SK-N-SH (cell line): ENCODE measurements at regions not wholly inside any gene's neighbourhood (a gene's known extent, or its start where the extent isn't known, plus 50 kb on each side); places are given as distances from the start of the nearest gene placed in this dataset.

Source experiments
- CTCF ChIA-PET: fragments of 300-600, 350-600 bp; formaldehyde crosslinking; extraction: SDS; loops from one replicate; lab custom pipeline; 2021; lab: Yijun Ruan, JAX
- POLR2A ChIA-PET: fragments of 350-600 bp; sonication (Branson Sonifier 250); formaldehyde crosslinking; extraction: SDS; loops from one replicate; lab custom pipeline; 2020; ENCODE audit warnings: antibody characterized with exemption, inconsistent platforms; lab: Yijun Ruan, JAX
- DNase-seq: peaks from one replicate; pipeline ENCODE4 v3.0.0; 2012
- H2AFZ ChIP-seq: fragments of 200-600 bp; sonication (generic); 2 replicates; pipeline ENCODE4 v1.8.1; 2016; ENCODE audit warnings: antibody characterized with exemption, mild to moderate bottlenecking, low read depth
- H3F3A ChIP-seq: fragments of 200-600 bp; sonication (generic); replicated peaks from 2 replicates; pipeline ENCODE3; 2016; ENCODE audit warnings: antibody characterized with exemption, mild to moderate bottlenecking; ENCODE audit not compliant: insufficient read depth
- H3K27ac ChIP-seq, 2 experiments: fragments of 200-500 bp in 1 of 2; fragments of 200-600 bp in 1 of 2; sonication (Bioruptor generic) in 1 of 2; sonication (generic), shearing (Covaris generic) in 1 of 2; 2 replicates each; pipeline versions ENCODE4 v1.5.1 to v1.6.1; 2014 to 2016; ENCODE audit warnings: low read depth in 2 of 2, inconsistent platforms in 1 of 2, low read length in 1 of 2, mild to moderate bottlenecking in 1 of 2, mixed read lengths in 1 of 2
- H3K27me3 ChIP-seq: fragments of 200-600 bp; sonication (generic), shearing (Covaris generic); 2 replicates; pipeline ENCODE4 v1.6.1; 2016; ENCODE audit warnings: mixed run types; ENCODE audit not compliant: insufficient read depth
- H3K36me3 ChIP-seq, 2 experiments: fragments of 200-500 bp in 1 of 2; fragments of 200-600 bp in 1 of 2; sonication (Bioruptor generic) in 1 of 2; sonication (generic) in 1 of 2; replicated peaks in 1 of 2; 2 replicates each; pipeline versions ENCODE3 to v1.5.1; 2014 to 2016; ENCODE audit warnings: low read length in 1 of 2, mild to moderate bottlenecking in 1 of 2; ENCODE audit not compliant: insufficient read depth in 2 of 2, control insufficient read depth in 1 of 2
- H3K4me1 ChIP-seq, 2 experiments: fragments of 200-500 bp in 1 of 2; fragments of 200-600 bp in 1 of 2; sonication (Bioruptor generic) in 1 of 2; sonication (generic), shearing (Covaris generic) in 1 of 2; 2 replicates each; pipeline versions ENCODE4 v1.5.1 to v1.6.1; 2014 to 2016; ENCODE audit warnings: low read depth in 1 of 2, low read length in 1 of 2, mixed run types in 1 of 2; ENCODE audit not compliant: insufficient read depth in 2 of 2, control insufficient read depth in 1 of 2
- H3K4me2 ChIP-seq: fragments of 200-600 bp; sonication (generic), shearing (Covaris generic); 2 replicates; pipeline ENCODE4 v1.6.1; 2017; ENCODE audit warnings: mixed run types
- H3K4me3 ChIP-seq, 2 experiments: fragments of 200-500 bp in 1 of 2; fragments of 200-600 bp in 1 of 2; sonication (Bioruptor generic) in 1 of 2; sonication (generic), shearing (Covaris generic) in 1 of 2; 2 replicates each; pipeline versions ENCODE4 v1.5.1 to v1.8.1; 2014 to 2016; ENCODE audit warnings: low read depth in 2 of 2, inconsistent platforms in 1 of 2, low read length in 1 of 2, mild to moderate bottlenecking in 1 of 2, mixed read lengths in 1 of 2, moderate library complexity in 1 of 2
- H3K79me2 ChIP-seq: fragments of 200-600 bp; sonication (generic); 2 replicates; pipeline ENCODE4 v1.8.1; 2017; ENCODE audit warnings: mild to moderate bottlenecking; ENCODE audit not compliant: insufficient read depth
- H3K9ac ChIP-seq: fragments of 200-600 bp; sonication (generic); 2 replicates; pipeline ENCODE4 v1.6.1; 2017; ENCODE audit warnings: mixed run types
- H3K9me2 ChIP-seq: fragments of 200-600 bp; sonication (generic); 2 replicates; pipeline ENCODE4 v1.6.1; 2017; ENCODE audit warnings: mixed run types
- H3K9me3 ChIP-seq: fragments of 200-600 bp; sonication (generic); 2 replicates; pipeline ENCODE4 v1.6.1; 2017; ENCODE audit warnings: mixed run types, mild to moderate bottlenecking, moderate library complexity
- H4K20me1 ChIP-seq: fragments of 200-600 bp; sonication (generic); 2 replicates; pipeline ENCODE4 v1.6.1; 2017; ENCODE audit warnings: mild to moderate bottlenecking, mixed run types; ENCODE audit not compliant: insufficient read depth
- EZH2phosphoT487 ChIP-seq: fragments of 200-600 bp; sonication (generic); IDR thresholded peaks from 2 replicates; pipeline ENCODE4 v1.6.1; 2017; ENCODE audit warnings: low read depth, mixed run types, mild to moderate bottlenecking, antibody characterized with exemption, moderate library complexity, borderline replicate concordance
- FOSL2 ChIP-seq: IDR thresholded peaks from 2 replicates; pipeline ENCODE4 v1.4.0; 2012; ENCODE audit warnings: low read depth, mild to moderate bottlenecking, moderate library complexity, borderline replicate concordance
- GABPA ChIP-seq: IDR thresholded peaks from 2 replicates; pipeline ENCODE4 v1.4.0; 2012; ENCODE audit warnings: low read depth, mild to moderate bottlenecking
- NFIC ChIP-seq: IDR thresholded peaks from 2 replicates; pipeline ENCODE4 v1.4.0; 2012; ENCODE audit warnings: borderline replicate concordance
- NRF1 ChIP-seq: IDR thresholded peaks from 2 replicates; pipeline ENCODE4 v1.6.1; 2012; ENCODE audit warnings: low read depth, mild to moderate bottlenecking, low read length
- RAD21 ChIP-seq: IDR thresholded peaks from 2 replicates; pipeline ENCODE4 v1.6.1; 2012; ENCODE audit warnings: mild to moderate bottlenecking, low read length
- RFX5 ChIP-seq: IDR thresholded peaks from 2 replicates; pipeline ENCODE4 v1.6.1; 2012; ENCODE audit warnings: mild to moderate bottlenecking, improper control_type of control experiment, low read length
- SMC3 ChIP-seq: IDR thresholded peaks from 2 replicates; pipeline ENCODE4 v1.6.1; 2012; ENCODE audit warnings: low read depth, low read length, improper control_type of control experiment
- YY1 ChIP-seq: IDR thresholded peaks from 2 replicates; pipeline ENCODE4 v1.4.0; 2012; ENCODE audit warnings: low read depth, mild to moderate bottlenecking
- WGBS: methylation state at CpG from one replicate; pipeline ENCODE4 v1.1.6; 2017; ENCODE audit warnings: low lambda C conversion rate; 5-methylcytosine and 5-hydroxymethylcytosine counted together
- TF ChIP-seq, protein P1 (sequence below): fragments of 150-350 bp; IDR thresholded peaks from 2 replicates; pipeline ENCODE4 v1.6.1; 2017; ENCODE audit warnings: antibody characterized with exemption, low read length, low read depth, borderline replicate concordance
- TF ChIP-seq, protein P2 (sequence below): fragments of 150-350 bp; IDR thresholded peaks from 2 replicates; pipeline ENCODE4 v1.6.1; 2016; ENCODE audit warnings: mild to moderate bottlenecking, low read depth, low read length
- TF ChIP-seq, protein P3 (sequence below): IDR thresholded peaks from 2 replicates; pipeline ENCODE4 v1.4.0; 2012; ENCODE audit warnings: low read depth, borderline replicate concordance
- TF ChIP-seq, protein P4 (sequence below): fragments of 200-600 bp; sonication (generic); IDR thresholded peaks from 2 replicates; pipeline ENCODE4 v1.6.1; 2017; ENCODE audit warnings: antibody characterized with exemption, mild to moderate bottlenecking, moderate library complexity
- TF ChIP-seq, protein P5 (sequence below): IDR thresholded peaks from 2 replicates; pipeline ENCODE4 v1.4.0; 2012; ENCODE audit warnings: low read depth, borderline replicate concordance

DNA sequence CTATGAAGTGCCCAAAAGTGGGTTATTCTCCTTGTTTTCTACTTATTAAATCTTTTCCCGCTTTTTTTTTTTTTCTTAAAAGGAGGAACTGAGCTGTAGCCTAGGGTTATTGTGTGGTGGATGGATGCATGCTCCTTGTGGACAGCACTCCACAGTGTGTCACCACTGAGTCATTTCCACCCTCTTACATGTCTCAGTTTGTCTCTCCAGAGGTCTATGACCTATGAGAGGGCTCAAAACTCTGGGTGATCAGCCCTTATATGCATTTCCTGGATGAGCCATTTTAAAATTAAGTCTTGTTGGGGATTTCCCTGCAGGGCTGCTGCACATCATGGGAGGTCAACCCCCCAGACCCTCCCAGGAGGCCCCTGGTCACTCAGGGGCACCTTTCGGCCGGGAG, 102.2 kb upstream of the MOCS2 start:
- Histone ChIP-seq H2AFZ (no peak overlapping the region), H3K4me2 (no peak overlapping the region)
- WGBS, result 77% methylated on average over 3 of the region's 3 CpGs

More for the DNA sequence above, 102.2 kb upstream of the MOCS2 start:
- CTCF ChIA-PET, result no interaction called here
- POLR2A ChIA-PET, result no interaction called here
- H3K9me3 ChIP-seq, result peaks cover 9% of the 10 kb centered on the region; the same call in 1 of the 2 replicates
- no peaks in the 10 kb centered on the region for H3F3A ChIP-seq
- no peaks in the 10 kb centered on the region for H3K36me3 ChIP-seq
- H3K27ac ChIP-seq, result no peak overlapping the region
- H4K20me1 ChIP-seq, result no peaks in the 10 kb centered on the region
- no peak overlapping the region for H3K9ac ChIP-seq
- H3K27me3 ChIP-seq, result no peaks in the 10 kb centered on the region
- no peak overlapping the region for H3K4me3 ChIP-seq
- TF ChIP-seq, protein P1, sequence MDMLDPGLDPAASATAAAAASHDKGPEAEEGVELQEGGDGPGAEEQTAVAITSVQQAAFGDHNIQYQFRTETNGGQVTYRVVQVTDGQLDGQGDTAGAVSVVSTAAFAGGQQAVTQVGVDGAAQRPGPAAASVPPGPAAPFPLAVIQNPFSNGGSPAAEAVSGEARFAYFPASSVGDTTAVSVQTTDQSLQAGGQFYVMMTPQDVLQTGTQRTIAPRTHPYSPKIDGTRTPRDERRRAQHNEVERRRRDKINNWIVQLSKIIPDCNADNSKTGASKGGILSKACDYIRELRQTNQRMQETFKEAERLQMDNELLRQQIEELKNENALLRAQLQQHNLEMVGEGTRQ, result no peak
- no peak for TF ChIP-seq NFIC
- no peak for TF ChIP-seq RFX5
- TF ChIP-seq EZH2phosphoT487, result no peak
- no peak for TF ChIP-seq YY1
- TF ChIP-seq FOSL2, result no peak
- TF ChIP-seq, protein P2, sequence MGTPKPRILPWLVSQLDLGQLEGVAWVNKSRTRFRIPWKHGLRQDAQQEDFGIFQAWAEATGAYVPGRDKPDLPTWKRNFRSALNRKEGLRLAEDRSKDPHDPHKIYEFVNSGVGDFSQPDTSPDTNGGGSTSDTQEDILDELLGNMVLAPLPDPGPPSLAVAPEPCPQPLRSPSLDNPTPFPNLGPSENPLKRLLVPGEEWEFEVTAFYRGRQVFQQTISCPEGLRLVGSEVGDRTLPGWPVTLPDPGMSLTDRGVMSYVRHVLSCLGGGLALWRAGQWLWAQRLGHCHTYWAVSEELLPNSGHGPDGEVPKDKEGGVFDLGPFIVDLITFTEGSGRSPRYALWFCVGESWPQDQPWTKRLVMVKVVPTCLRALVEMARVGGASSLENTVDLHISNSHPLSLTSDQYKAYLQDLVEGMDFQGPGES, result no peak
- TF ChIP-seq, protein P3, sequence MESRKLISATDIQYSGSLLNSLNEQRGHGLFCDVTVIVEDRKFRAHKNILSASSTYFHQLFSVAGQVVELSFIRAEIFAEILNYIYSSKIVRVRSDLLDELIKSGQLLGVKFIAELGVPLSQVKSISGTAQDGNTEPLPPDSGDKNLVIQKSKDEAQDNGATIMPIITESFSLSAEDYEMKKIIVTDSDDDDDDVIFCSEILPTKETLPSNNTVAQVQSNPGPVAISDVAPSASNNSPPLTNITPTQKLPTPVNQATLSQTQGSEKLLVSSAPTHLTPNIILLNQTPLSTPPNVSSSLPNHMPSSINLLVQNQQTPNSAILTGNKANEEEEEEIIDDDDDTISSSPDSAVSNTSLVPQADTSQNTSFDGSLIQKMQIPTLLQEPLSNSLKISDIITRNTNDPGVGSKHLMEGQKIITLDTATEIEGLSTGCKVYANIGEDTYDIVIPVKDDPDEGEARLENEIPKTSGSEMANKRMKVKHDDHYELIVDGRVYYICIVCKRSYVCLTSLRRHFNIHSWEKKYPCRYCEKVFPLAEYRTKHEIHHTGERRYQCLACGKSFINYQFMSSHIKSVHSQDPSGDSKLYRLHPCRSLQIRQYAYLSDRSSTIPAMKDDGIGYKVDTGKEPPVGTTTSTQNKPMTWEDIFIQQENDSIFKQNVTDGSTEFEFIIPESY, result no peak
- TF ChIP-seq NRF1, result no peak
- TF ChIP-seq RAD21, result no peak
- TF ChIP-seq, protein P4, sequence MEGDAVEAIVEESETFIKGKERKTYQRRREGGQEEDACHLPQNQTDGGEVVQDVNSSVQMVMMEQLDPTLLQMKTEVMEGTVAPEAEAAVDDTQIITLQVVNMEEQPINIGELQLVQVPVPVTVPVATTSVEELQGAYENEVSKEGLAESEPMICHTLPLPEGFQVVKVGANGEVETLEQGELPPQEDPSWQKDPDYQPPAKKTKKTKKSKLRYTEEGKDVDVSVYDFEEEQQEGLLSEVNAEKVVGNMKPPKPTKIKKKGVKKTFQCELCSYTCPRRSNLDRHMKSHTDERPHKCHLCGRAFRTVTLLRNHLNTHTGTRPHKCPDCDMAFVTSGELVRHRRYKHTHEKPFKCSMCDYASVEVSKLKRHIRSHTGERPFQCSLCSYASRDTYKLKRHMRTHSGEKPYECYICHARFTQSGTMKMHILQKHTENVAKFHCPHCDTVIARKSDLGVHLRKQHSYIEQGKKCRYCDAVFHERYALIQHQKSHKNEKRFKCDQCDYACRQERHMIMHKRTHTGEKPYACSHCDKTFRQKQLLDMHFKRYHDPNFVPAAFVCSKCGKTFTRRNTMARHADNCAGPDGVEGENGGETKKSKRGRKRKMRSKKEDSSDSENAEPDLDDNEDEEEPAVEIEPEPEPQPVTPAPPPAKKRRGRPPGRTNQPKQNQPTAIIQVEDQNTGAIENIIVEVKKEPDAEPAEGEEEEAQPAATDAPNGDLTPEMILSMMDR, result no peak
- TF ChIP-seq, protein P5, sequence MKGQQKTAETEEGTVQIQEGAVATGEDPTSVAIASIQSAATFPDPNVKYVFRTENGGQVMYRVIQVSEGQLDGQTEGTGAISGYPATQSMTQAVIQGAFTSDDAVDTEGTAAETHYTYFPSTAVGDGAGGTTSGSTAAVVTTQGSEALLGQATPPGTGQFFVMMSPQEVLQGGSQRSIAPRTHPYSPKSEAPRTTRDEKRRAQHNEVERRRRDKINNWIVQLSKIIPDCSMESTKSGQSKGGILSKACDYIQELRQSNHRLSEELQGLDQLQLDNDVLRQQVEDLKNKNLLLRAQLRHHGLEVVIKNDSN, result no peak
- TF ChIP-seq GABPA, result no peak
- TF ChIP-seq SMC3, result no peak
- DNase-seq, result no peak
- H3K79me2 ChIP-seq, result no peaks in the 10 kb centered on the region
- H3K9me2 ChIP-seq, result no peaks in the 10 kb centered on the region; the same call in 1 of the 2 replicates
- no peaks in the 10 kb centered on the region for H3K4me1 ChIP-seq
